H9 (cell line): ENCODE measurements at regions not wholly inside any gene's neighbourhood (a gene's known extent, or its start where the extent isn't known, plus 50 kb on each side); places are given as distances from the start of the nearest gene placed in this dataset.

Experiments used
- DNase-seq: peaks from one replicate; pipeline ENCODE4 v3.0.0-alpha.2; 2017
- H2AFZ ChIP-seq: one replicate; pipeline ENCODE4 v1.6.1; 2013; ENCODE audit warnings: mild to moderate bottlenecking, low read length, control low read depth, moderate library complexity
- H2AK5ac ChIP-seq: 2 replicates; pipeline ENCODE4 v1.6.1; 2013; ENCODE audit warnings: low read length, control low read depth, mixed read lengths; ENCODE audit not compliant: insufficient read length
- H2BK120ac ChIP-seq: one replicate; pipeline ENCODE4 v1.6.1; 2013; ENCODE audit warnings: low read depth, mild to moderate bottlenecking, low read length, control low read depth, inconsistent platforms; ENCODE audit not compliant: poor library complexity, severe bottlenecking
- H2BK12ac ChIP-seq: 2 replicates; pipeline ENCODE4 v1.6.1; 2013; ENCODE audit warnings: low read length, control low read depth, mixed read lengths, low read depth; ENCODE audit not compliant: insufficient read length
- H2BK15ac ChIP-seq: 2 replicates; pipeline ENCODE4 v1.6.1; 2013; ENCODE audit warnings: low read depth, low read length, control low read depth
- H2BK20ac ChIP-seq: one replicate; pipeline ENCODE4 v1.6.1; 2013; ENCODE audit warnings: low read depth, mild to moderate bottlenecking, low read length, control low read depth, inconsistent platforms; ENCODE audit not compliant: poor library complexity, severe bottlenecking
- H2BK5ac ChIP-seq: 2 replicates; pipeline ENCODE4 v1.6.1; 2013; ENCODE audit warnings: low read length, control low read depth, mixed read lengths; ENCODE audit not compliant: insufficient read length
- H3K14ac ChIP-seq: 2 replicates; pipeline ENCODE4 v1.6.1; 2013; ENCODE audit warnings: low read length, control low read depth; ENCODE audit not compliant: insufficient read depth
- H3K18ac ChIP-seq: 2 replicates; pipeline ENCODE4 v1.6.1; 2013; ENCODE audit warnings: low read depth, mild to moderate bottlenecking, mixed read lengths, low read length, control low read depth; ENCODE audit not compliant: insufficient read length
- H3K23ac ChIP-seq: 2 replicates; pipeline ENCODE4 v1.6.1; 2013; ENCODE audit warnings: low read length, control low read depth, mixed read lengths, low read depth; ENCODE audit not compliant: insufficient read length
- H3K23me2 ChIP-seq: 2 replicates; pipeline ENCODE4 v1.6.1; 2013; ENCODE audit warnings: low read depth, mild to moderate bottlenecking, mixed read lengths, low read length, control low read depth; ENCODE audit not compliant: insufficient read length, poor library complexity, severe bottlenecking
- H3K27ac ChIP-seq: 2 replicates; pipeline ENCODE4 v1.5.1; 2013; ENCODE audit warnings: low read length, control low read depth, mixed read lengths, low read depth; ENCODE audit not compliant: insufficient read length
- H3K27me3 ChIP-seq: 2 replicates; pipeline ENCODE4 v1.6.1; 2013; ENCODE audit warnings: low read length, control low read depth, inconsistent platforms; ENCODE audit not compliant: insufficient read depth
- H3K4ac ChIP-seq: 2 replicates; pipeline ENCODE4 v1.6.1; 2013; ENCODE audit warnings: low read depth, mild to moderate bottlenecking, control low read depth, inconsistent platforms, low read length, moderate library complexity
- H3K4me1 ChIP-seq: 2 replicates; pipeline ENCODE4 v1.6.1; 2013; ENCODE audit warnings: low read length, control low read depth, inconsistent platforms; ENCODE audit not compliant: insufficient read depth
- H3K4me2 ChIP-seq: 2 replicates; pipeline ENCODE4 v1.6.1; 2013; ENCODE audit warnings: low read length, control low read depth, mixed read lengths; ENCODE audit not compliant: insufficient read length, insufficient read depth
- H3K56ac ChIP-seq: 2 replicates; pipeline ENCODE4 v1.6.1; 2013; ENCODE audit warnings: low read depth, mild to moderate bottlenecking, mixed read lengths, low read length, control low read depth; ENCODE audit not compliant: insufficient read length
- H3K79me1 ChIP-seq: 2 replicates; pipeline ENCODE4 v1.6.1; 2013; ENCODE audit warnings: low read depth, mild to moderate bottlenecking, moderate library complexity, low read length, control low read depth, inconsistent platforms; ENCODE audit not compliant: insufficient read depth, poor library complexity, severe bottlenecking
- H3K79me2 ChIP-seq: 2 replicates; pipeline ENCODE4 v1.6.1; 2013; ENCODE audit warnings: low read length, control low read depth, inconsistent platforms; ENCODE audit not compliant: insufficient read depth
- H3K9ac ChIP-seq: 2 replicates; pipeline ENCODE4 v1.6.1; 2013; ENCODE audit warnings: low read length, control low read depth, mixed read lengths; ENCODE audit not compliant: insufficient read length; ENCODE audit errors: extremely low read depth
- H3K9me3 ChIP-seq: one replicate; pipeline ENCODE4 v1.6.1; 2013; ENCODE audit warnings: low read depth, low read length, inconsistent platforms; ENCODE audit not compliant: control insufficient read depth
- H3T11ph ChIP-seq: one replicate; pipeline ENCODE4 v1.6.1; 2013; ENCODE audit warnings: mild to moderate bottlenecking, low read length, control low read depth, inconsistent platforms
- H4K20me1 ChIP-seq: one replicate; pipeline ENCODE4 v1.6.1; 2013; ENCODE audit not compliant: control insufficient read depth, insufficient read length, insufficient read depth
- H4K5ac ChIP-seq: 2 replicates; pipeline ENCODE4 v1.6.1; 2013; ENCODE audit warnings: low read depth, mild to moderate bottlenecking, mixed read lengths, low read length, control low read depth; ENCODE audit not compliant: insufficient read length
- H4K8ac ChIP-seq: replicated peaks from 2 replicates; pipeline ENCODE4 v1.6.1; 2013; ENCODE audit warnings: low read length, control low read depth, mixed read lengths, low read depth; ENCODE audit not compliant: insufficient read length
- H4K91ac ChIP-seq: 2 replicates; pipeline ENCODE4 v1.6.1; 2013; ENCODE audit warnings: low read depth, mild to moderate bottlenecking, moderate library complexity, mixed read lengths, low read length, control low read depth; ENCODE audit not compliant: insufficient read length
- H3K27ac Mint-ChIP-seq, 3 experiments: 2 replicates in 2 of 3; 3 replicates in 1 of 3; pipeline ENCODE4 v1.8.0; 2020 to 2021; ENCODE audit warnings: mixed read lengths in 3 of 3, mild to moderate bottlenecking in 1 of 3, moderate library complexity in 1 of 3
- H3K27me3 Mint-ChIP-seq: 2 replicates; pipeline ENCODE4 v1.8.0; 2021; ENCODE audit warnings: low read depth, mild to moderate bottlenecking, moderate library complexity, mixed read lengths
- H3K36me3 Mint-ChIP-seq, 3 experiments: 2 replicates in 2 of 3; 3 replicates in 1 of 3; pipeline ENCODE4 v1.8.0; 2020 to 2021; ENCODE audit warnings: low read depth in 3 of 3, mixed read lengths in 3 of 3; ENCODE audit not compliant: insufficient read depth in 1 of 3
- H3K4me1 Mint-ChIP-seq, 2 experiments: 2 replicates each; pipeline ENCODE4 v1.8.0; 2020; ENCODE audit warnings: mixed read lengths in 2 of 2
- H3K4me3 Mint-ChIP-seq, 2 experiments: 2 replicates in 1 of 2; 3 replicates in 1 of 2; pipeline ENCODE4 v1.8.0; 2020 to 2021; ENCODE audit warnings: mild to moderate bottlenecking in 2 of 2, mixed read lengths in 2 of 2, moderate library complexity in 1 of 2
- H3K9me3 Mint-ChIP-seq, 2 experiments: 2 replicates in 1 of 2; 3 replicates in 1 of 2; pipeline ENCODE4 v1.8.0; 2020; ENCODE audit warnings: mild to moderate bottlenecking in 2 of 2, mixed read lengths in 2 of 2, moderate library complexity in 1 of 2
- CTCF ChIP-seq: fragments of 200-600 bp; sonication (generic); conservative IDR thresholded peaks from 3 replicates; pipeline ENCODE4 v1.8.0; 2021; ENCODE audit warnings: antibody characterized with exemption, mild to moderate bottlenecking
- WGBS: extraction: QIAGEN DNeasy Blood & Tissue Kit; methylation state at CpG from one replicate; pipeline ENCODE4 v1.1.7; 2013; ENCODE audit warnings: missing lambda C conversion rate, low lambda C conversion rate, mixed read lengths; ENCODE audit not compliant: insufficient read length; ENCODE audit errors: extremely low coverage; 5-methylcytosine and 5-hydroxymethylcytosine counted together

- Mint-ChIP-seq H3K4me1 (no peaks in the 10 kb centered on the region), H3K9me3 (peaks cover 63 to 64% of the 10 kb centered on the region in 2 experiments), H3K36me3 (no peaks in the 10 kb centered on the region; a peak in 1 of 7 replicates), H3K27me3 (peaks cover 54% of the 10 kb centered on the region), H3K4me3 (no peak overlapping the region), H3K27ac (no peak overlapping the region)
- H3K9me3 ChIP-seq: peaks cover 22% of the 10 kb centered on the region
- H4K5ac ChIP-seq: no peak overlapping the region
- H2AFZ ChIP-seq: no peak overlapping the region
- no peak overlapping the region for H2BK15ac ChIP-seq
- H2BK20ac ChIP-seq: no peak overlapping the region
- no peaks in the 10 kb centered on the region for H3K79me2 ChIP-seq
- no peak overlapping the region for H3K27ac ChIP-seq
- no peaks in the 10 kb centered on the region for H3K27me3 ChIP-seq
- no peak overlapping the region for H3K4me2 ChIP-seq
- no peak overlapping the region for H2BK120ac ChIP-seq
- no peaks in the 10 kb centered on the region for H3K79me1 ChIP-seq
- H3K4me1 ChIP-seq: no peaks in the 10 kb centered on the region
- no peak overlapping the region for H2BK12ac ChIP-seq
- no peak overlapping the region for H2AK5ac ChIP-seq
- no peak overlapping the region for H3K4ac ChIP-seq
- no peak overlapping the region for H3K18ac ChIP-seq
- no peak overlapping the region for H3K9ac ChIP-seq
- no peaks in the 10 kb centered on the region for H4K20me1 ChIP-seq
- no peak for TF ChIP-seq CTCF
- no peak overlapping the region for H2BK5ac ChIP-seq
- no CpG with 5 or more reads among the region's 2 CpGs for WGBS
- no peak overlapping the region for H3K23ac ChIP-seq
- H4K91ac ChIP-seq: no peak overlapping the region
- no peak overlapping the region for H3T11ph ChIP-seq
- H3K56ac ChIP-seq: no peak overlapping the region
- H3K23me2 ChIP-seq: no peaks in the 10 kb centered on the region
- no peak for DNase-seq
- H3K14ac ChIP-seq: no peak overlapping the region
- H4K8ac ChIP-seq: no peak overlapping the region
Observed at GRCh38 chrX:20481632-20482031, 214.9 kb upstream of the RPS6KA3 start.
